ENCODE measurements at regions not wholly inside any gene's neighbourhood (a gene's known extent, or its start where the extent isn't known, plus 50 kb on each side); places are given as distances from the start of the nearest gene placed in this dataset.

DNA sequence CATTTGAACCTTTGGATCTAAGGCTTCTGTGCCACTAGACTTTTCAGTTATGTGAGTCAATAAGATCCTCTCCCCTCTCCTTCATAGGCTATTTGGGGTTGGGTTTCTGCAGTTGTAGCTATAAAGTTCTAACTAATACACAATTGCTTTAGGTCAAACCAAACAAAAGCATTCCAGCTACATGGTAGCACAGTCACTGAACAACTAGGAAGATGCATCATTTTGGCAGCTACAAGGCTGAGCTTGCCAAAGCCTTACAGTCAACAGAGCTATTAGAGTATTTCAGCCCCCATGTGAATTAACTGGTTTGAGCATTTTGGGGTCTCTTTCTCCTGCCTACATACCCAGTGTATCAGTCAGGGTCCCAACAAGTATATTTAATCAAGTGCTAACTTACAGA is 234.6 kb downstream of the ZNF608 start:
- H4K20me1 ChIP-seq (ENCODE audit: control insufficient read depth, insufficient read depth, insufficient read length): no peaks in the 10 kb centered on the region
- H3K18ac ChIP-seq (ENCODE audit: insufficient read length, low read depth, low read length): no peak overlapping the region
- no peak overlapping the region for H2BK120ac ChIP-seq (ENCODE audit: low read depth, low read length, poor library complexity, severe bottlenecking)
- no peak overlapping the region for H3K9ac ChIP-seq (ENCODE audit: extremely low read depth, insufficient read length, low read length)
- Mint-ChIP-seq H3K9me3 (no peaks in the 10 kb centered on the region; a peak in 1 of 5 replicates), H3K27me3 (ENCODE audit: low read depth) (no peaks in the 10 kb centered on the region; the same call in 1 of the 2 replicates), H3K36me3 (ENCODE audit: insufficient read depth in 1 of 3, low read depth in 3 of 3) (no peaks in the 10 kb centered on the region), H3K4me1 (peaks cover 13 to 19% of the 10 kb centered on the region in 2 experiments), H3K4me3 (no peak overlapping the region), H3K27ac (no peak overlapping the region)
- TF ChIP-seq, protein P1, sequence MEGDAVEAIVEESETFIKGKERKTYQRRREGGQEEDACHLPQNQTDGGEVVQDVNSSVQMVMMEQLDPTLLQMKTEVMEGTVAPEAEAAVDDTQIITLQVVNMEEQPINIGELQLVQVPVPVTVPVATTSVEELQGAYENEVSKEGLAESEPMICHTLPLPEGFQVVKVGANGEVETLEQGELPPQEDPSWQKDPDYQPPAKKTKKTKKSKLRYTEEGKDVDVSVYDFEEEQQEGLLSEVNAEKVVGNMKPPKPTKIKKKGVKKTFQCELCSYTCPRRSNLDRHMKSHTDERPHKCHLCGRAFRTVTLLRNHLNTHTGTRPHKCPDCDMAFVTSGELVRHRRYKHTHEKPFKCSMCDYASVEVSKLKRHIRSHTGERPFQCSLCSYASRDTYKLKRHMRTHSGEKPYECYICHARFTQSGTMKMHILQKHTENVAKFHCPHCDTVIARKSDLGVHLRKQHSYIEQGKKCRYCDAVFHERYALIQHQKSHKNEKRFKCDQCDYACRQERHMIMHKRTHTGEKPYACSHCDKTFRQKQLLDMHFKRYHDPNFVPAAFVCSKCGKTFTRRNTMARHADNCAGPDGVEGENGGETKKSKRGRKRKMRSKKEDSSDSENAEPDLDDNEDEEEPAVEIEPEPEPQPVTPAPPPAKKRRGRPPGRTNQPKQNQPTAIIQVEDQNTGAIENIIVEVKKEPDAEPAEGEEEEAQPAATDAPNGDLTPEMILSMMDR (conservative IDR thresholded peaks at IDR 0.05): no peak
- H3K14ac ChIP-seq (ENCODE audit: insufficient read depth, low read length): no peak overlapping the region
- no peak overlapping the region for H3K27ac ChIP-seq (ENCODE audit: insufficient read length, low read depth, low read length)
- no peak overlapping the region for H2BK15ac ChIP-seq (ENCODE audit: low read depth, low read length)
- H2BK5ac ChIP-seq (ENCODE audit: insufficient read length, low read length): no peak overlapping the region
- H2BK20ac ChIP-seq (ENCODE audit: low read depth, low read length, poor library complexity, severe bottlenecking): no peak overlapping the region
- no peak overlapping the region for H2AFZ ChIP-seq (ENCODE audit: low read length)
- no peak overlapping the region for H3T11ph ChIP-seq (ENCODE audit: low read length)
- no peak for DNase-seq
- H3K23me2 ChIP-seq (ENCODE audit: insufficient read length, low read depth, low read length, poor library complexity, severe bottlenecking): no peaks in the 10 kb centered on the region
- no peak overlapping the region for H2BK12ac ChIP-seq (ENCODE audit: insufficient read length, low read depth, low read length)
- no peak overlapping the region for H3K23ac ChIP-seq (ENCODE audit: insufficient read length, low read depth, low read length)
- no peak overlapping the region for H2AK5ac ChIP-seq (ENCODE audit: insufficient read length, low read length)
- no peak overlapping the region for H4K91ac ChIP-seq (ENCODE audit: insufficient read length, low read depth, low read length)
- no peak overlapping the region for H4K8ac ChIP-seq (replicated peaks; ENCODE audit: insufficient read length, low read depth, low read length)
- H3K4me2 ChIP-seq (ENCODE audit: insufficient read depth, insufficient read length, low read length): no peak overlapping the region
- no peaks in the 10 kb centered on the region; the same call in 1 of the 2 replicates for H3K27me3 ChIP-seq (ENCODE audit: insufficient read depth, low read length)
- H3K4ac ChIP-seq (ENCODE audit: low read depth, low read length): no peak overlapping the region
- no peak overlapping the region for H4K5ac ChIP-seq (ENCODE audit: insufficient read length, low read depth, low read length)
- no peaks in the 10 kb centered on the region for H3K79me2 ChIP-seq (ENCODE audit: insufficient read depth, low read length)
- H3K56ac ChIP-seq (ENCODE audit: insufficient read length, low read depth, low read length): no peak overlapping the region
- H3K79me1 ChIP-seq (ENCODE audit: insufficient read depth, low read depth, low read length, poor library complexity, severe bottlenecking): no peaks in the 10 kb centered on the region
- H3K4me1 ChIP-seq (ENCODE audit: insufficient read depth, low read length): peaks cover 2% of the 10 kb centered on the region; the same call in 1 of the 2 replicates
- no peaks in the 10 kb centered on the region for H3K9me3 ChIP-seq (ENCODE audit: control insufficient read depth, low read depth, low read length)
